ENCODE measurements at regions not wholly inside any gene's neighbourhood (a gene's known extent, or its start where the extent isn't known, plus 50 kb on each side); places are given as distances from the start of the nearest gene placed in this dataset.

DNA sequence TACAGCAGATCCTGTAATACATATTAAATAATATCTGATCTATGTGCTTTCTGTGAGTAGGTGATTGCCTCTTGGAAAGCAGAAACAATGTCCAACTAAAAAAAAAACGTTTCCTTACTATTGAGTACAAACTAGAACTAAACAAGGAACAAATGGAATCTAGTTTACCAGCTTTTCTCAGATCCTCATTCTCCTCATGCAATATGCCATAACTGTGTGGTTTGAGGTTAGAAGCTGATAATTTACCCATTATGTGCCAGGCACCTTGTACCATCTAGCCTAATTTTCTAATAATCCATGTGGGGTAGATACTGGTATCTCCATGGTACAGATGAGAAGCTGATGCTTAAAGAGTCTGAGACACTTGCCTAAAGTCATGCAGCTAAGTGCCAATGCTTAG is 154.7 kb downstream of the PTGER3 start:
- TF ChIP-seq, protein P1, sequence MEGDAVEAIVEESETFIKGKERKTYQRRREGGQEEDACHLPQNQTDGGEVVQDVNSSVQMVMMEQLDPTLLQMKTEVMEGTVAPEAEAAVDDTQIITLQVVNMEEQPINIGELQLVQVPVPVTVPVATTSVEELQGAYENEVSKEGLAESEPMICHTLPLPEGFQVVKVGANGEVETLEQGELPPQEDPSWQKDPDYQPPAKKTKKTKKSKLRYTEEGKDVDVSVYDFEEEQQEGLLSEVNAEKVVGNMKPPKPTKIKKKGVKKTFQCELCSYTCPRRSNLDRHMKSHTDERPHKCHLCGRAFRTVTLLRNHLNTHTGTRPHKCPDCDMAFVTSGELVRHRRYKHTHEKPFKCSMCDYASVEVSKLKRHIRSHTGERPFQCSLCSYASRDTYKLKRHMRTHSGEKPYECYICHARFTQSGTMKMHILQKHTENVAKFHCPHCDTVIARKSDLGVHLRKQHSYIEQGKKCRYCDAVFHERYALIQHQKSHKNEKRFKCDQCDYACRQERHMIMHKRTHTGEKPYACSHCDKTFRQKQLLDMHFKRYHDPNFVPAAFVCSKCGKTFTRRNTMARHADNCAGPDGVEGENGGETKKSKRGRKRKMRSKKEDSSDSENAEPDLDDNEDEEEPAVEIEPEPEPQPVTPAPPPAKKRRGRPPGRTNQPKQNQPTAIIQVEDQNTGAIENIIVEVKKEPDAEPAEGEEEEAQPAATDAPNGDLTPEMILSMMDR (IDR thresholded peaks at IDR 0.05; ENCODE audit: low read depth, low read length), result no peak
- no peak for TF ChIP-seq EZH2phosphoT487 (IDR thresholded peaks at IDR 0.05; ENCODE audit: low read depth)
